ENCODE measurements at regions not wholly inside any gene's neighbourhood (a gene's known extent, or its start where the extent isn't known, plus 50 kb on each side); places are given as distances from the start of the nearest gene placed in this dataset.
"Not testable (repeated sequence)": the region's sequence is repeated elsewhere in the genome, so short reads cannot be mapped to it uniquely, and the experiment has no call there.

DNA sequence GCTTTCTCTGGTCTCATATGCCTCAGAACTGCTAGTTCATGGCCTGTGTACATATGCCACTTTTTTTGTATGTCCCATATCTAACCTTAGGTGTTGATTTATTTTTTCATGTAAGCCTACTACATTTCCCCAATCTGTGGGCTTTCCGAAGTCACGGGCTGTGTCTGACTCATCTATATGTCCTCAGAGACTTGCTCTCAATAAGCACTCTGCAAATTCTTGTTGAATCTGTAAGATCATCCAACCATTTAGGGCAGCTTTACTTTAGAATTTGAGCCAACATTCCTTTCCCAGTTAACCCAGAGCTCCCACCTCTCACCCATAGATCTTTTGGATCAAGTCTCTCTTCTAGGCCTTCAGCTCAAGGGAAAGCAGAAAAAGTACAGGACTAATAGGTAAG lies 263.4 kb downstream of the SEC61B start:
- no peak for DNase-seq (ENCODE audit: low spot score)

DNA sequence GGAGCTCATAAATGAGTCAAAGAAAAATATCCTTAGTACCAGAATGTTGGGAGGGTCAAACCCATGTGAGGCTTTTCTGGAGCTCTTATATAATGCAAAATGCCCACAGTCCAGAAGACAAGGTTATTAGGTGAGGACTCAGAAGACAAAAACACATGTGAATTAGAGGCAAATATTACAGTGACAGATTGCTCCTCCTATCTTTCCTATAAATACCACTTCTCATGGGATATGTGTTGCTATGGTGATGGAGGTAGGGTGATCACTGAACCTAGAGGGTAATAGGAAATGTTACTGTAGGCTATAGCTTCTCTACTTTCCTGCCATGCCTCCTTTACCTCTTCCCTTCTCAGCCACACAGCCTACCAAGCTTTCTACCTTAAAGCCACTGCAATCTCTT lies 264.6 kb downstream of the SEC61B start:
- DNase-seq (ENCODE audit: low spot score): no peak

DNA sequence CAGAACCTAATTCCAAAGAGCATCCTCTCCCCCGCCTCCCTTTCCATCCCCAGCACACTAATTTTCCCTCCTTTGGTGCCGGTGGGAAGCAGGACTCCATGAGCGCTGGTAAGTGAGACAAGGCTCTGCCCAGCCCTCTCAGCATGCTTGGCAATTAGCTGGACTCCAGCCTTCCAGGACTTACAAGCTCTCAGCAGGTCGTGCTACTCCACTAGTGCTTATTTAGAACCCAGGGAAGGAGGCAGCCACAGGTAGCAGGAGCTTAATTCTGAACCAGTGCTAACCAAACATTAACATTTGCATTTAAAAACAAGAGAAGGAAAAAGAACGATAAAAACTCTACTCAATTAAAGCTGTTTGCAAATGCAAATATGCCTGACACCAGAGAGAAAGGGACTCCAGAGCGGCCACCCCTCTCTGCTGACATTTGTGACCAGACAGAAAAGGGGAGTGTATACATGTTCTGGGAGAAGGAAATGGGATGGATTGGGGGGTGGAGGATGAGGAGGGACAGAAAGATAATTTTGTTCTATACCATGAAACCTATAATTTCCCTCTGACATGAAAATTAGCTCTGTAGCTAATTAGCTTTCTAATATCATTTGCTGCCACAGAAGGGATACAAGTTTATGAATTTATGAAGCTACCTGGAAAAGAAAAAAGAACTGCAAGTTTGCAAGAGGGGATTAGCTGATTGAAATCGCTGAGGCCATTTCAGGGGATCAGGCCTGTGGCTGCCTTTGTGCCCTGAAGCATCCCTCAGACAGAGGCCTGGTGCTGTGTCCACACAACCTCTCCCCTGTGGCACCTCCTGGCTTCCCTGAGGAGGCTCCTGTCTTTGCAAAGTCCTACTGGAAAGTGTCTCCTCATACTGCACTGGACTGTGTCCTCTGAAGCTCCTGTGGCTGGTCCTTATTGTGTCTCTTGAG lies 266.3 kb downstream of the SEC61B start:
- DNase-seq (ENCODE audit: low spot score): no peak

DNA sequence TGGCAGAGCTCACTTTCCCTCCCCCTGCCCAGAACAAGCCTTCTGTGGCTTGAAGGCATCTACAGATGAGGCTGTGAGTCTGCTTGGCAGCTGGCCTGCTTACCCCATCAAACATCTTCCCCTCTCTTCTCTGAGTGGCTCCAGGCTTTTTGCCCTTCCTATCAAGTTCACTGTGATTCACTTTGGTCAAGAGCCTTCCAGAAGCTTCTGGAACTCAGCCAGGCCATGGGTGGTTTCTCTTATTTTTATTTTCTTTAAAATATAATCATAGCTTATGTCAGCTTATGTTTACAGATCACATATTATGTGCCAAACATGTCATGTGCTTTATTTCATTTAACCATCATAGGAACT lies 267.0 kb downstream of the SEC61B start:
- DNase-seq (ENCODE audit: low spot score): no peak

DNA sequence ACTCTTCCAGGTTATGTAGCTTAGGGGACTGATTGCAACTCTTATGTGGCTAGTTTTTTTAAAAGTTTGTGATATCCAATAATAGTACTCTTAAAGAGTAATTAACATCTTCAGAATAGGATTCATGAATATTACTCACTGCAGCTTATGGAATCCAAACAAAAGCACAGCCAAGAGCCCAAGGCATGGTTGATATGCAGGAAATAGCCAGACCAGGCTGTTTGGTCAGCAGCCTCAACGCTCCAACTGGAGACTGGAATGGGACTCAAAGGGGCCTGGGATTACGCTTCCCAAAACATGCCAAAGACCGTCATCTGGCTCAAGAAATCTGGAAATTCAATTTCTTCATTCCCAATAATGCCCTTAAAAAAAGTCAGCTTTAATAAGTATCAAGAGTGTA lies 268.6 kb downstream of the SEC61B start:
- no peak for DNase-seq (ENCODE audit: low spot score)

DNA sequence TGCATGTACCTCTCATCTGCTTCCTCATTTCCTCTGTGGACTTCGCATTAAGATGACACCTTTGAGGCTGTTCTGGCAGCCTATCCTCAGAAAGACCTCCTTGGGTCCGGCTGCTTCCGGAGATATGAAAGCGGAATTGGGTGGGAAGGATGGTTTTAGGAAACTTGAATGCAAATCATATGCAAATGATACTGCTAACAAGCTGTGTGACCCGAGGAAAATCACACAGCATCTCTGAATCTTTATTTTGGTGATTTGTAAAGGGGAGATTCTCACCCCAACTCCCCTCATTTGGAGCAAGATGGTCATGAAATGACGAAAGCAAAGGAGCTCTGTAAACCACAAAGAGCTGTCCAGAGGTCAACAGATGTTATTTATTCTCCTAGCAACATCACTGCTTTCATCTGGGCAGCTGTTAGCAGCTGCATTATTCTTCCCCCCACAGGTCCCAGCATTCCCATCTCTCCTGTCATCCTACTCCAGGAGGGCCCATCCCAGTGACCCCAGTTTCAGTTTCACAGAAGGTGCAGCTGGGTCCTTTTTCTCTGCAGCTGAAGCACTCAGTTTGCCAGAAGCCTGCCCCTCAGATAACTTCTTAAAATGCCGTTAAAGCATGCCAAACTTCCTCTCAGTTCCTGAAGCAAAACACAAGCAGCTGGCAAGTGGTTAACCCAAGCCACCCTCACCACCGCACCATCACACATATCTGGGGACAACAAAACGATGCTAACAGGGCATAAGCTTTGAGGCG lies 269.5 kb downstream of the SEC61B start:
- no peak for DNase-seq (ENCODE audit: low spot score)

DNA sequence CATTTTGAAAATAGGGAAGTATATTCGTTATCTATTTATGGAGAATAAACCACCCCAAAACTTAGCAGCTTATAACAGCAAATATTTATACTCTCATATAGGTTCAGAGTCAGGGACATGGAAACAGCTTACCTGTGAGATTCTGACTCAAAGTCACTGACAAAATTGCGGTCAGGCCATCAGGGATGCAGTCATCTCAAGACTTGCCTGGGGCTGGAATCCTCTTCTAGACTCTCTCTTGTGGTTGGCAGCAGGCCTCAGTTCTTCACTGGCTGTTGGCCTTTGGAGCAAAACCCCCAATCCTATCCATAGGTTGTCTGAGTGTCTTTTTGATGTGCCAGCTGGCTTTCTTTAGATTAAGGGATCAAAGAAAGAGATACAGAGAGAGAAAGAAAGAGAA lies 275.6 kb downstream of the SEC61B start:
- DNase-seq (ENCODE audit: low spot score): no peak

DNA sequence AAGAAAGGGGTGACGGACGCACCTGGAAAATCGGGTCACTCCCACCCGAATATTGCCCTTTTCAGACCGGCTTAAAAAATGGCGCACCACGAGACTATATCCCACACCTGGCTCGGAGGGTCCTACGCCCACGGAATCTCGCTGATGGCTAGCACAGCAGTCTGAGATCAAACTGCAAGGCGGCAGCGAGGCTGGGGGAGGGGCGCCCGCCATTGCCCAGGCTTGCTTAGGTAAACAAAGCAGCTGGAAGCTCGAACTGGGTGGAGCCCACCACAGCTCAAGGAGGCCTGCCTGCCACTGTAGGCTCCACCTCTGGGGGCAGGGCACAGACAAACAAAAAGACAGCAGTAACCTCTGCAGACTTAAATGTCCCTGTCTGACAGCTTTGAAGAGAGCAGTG lies 276.9 kb downstream of the SEC61B start:
- not testable (repeated sequence) for DNase-seq (ENCODE audit: low spot score)

DNA sequence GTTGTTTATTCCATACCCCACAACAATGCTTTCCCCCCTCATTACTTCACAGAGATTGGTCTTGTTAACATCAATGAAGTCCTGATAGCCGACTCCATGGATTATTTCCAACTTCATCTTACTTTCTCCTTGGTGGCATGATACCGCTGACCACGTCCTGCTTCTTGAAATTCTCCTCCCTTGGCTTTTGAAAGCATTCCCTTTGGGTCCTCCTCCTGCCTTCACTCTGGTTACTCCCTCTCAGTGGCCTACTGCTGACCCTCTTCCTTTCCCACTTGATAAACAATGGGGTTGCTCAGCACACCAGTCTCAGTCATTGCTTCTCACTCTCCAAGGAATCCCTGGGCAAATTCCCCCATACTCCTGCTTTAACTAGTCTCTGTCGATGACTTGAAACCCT lies 283.9 kb downstream of the SEC61B start:
- DNase-seq (ENCODE audit: low spot score): no peak

DNA sequence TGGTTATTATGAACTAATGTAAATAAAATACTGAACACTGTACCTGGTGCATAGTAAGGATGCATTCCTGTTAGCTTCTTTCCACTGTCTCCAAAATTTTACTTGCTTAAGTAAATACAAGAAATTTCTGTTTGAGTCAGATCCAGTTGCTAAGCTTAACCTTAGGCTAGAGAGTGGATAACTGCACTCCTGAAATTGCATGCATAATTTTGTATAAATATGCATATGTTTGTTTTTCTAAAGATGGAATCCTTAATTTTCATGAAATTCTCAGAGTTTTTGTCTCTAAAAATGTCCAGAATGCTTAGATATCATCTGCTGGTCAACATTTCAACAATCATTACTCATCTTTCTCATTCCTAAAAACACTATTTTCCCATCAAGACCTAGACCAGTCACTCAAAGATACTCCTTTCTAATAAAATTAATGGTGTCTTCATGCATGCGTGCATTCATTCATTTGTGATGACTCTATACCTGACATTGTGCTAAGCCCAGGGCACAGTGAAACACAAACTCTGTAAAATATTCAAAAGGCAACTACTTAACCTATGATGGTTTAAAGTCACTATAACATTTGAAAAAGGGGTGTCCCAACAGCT lies 284.8 kb downstream of the SEC61B start:
- no peak for DNase-seq (ENCODE audit: low spot score)

DNA sequence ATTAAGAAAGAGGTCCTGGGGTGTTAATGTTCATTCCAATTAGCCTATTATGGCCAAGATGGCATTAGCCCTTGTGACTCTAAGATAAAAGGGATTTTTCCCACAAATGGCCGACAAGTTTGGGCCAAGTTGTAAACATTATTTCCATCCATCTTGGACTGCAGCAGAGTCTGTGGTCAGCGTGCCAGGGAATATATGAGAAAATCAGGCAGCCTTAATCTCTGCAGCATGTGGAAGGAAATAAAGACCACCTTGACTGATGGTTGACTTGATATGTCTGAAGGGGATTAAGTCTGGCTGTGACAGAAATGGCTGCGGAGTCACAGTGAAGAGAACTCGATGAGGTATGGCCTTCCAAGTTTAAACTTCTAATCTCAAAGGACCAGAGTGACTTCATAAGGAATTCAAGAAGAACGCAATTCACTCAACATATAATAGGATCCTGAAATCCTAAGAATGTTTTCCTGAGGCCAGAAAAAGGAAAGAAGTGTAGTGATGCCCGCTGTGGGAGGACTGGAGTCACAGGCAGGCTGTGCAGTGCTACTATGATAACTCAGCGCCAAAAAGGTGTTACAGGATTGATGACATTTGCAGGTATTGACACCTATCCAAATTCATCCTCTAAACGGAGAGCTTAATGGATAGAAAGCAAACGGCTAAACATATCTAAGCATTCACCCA lies 287.1 kb downstream of the SEC61B start:
- no peak for DNase-seq (ENCODE audit: low spot score)

DNA sequence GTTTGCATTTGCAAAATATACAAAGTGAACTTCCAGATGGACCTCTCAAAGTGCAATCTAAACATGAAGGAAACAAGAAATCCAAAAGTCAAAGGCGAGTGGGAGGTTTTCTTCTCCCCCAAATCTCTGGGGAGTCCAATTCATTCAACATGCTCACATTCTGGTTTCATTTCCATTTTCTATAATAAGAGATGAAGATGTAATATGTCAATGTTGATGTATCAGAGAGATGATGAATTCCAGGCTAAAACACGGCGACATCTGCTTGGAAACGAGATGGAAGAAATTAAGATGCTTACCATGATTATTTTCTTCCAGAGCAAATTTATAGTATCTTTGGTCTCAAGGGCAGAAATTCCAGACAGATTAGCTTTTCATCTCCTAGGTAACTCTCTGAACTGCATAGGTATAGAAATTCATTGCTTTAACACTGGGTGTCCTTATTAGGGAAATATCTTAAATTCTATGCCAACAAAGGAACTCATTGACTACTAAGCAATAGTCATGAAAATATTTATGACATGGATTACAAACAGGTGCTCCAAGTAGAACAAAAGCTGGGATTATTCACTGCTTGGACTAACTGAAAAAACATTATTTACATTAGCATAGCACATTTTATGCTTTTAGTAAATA lies 287.9 kb downstream of the SEC61B start:
- DNase-seq (ENCODE audit: low spot score): no peak

DNA sequence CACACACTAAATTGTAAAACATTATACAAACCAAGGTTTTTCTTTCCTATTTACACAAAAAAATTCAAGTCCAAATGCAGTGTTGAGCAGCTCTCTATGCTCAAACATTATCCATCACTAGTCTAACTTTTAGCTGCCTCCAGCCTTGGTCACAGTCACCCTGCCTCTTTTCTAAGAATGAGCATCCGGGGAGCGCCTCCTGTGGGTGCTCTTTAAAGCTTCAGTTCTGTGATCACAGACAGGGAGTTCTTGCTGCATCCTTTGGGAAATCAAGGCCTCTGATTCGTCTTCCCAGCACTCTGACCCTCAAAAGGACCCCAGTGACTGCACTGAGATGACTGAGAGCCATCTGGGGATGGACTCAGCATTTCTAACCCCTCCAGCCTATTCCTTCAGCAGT lies 289.6 kb downstream of the SEC61B start:
- no peak for DNase-seq (ENCODE audit: low spot score)

DNA sequence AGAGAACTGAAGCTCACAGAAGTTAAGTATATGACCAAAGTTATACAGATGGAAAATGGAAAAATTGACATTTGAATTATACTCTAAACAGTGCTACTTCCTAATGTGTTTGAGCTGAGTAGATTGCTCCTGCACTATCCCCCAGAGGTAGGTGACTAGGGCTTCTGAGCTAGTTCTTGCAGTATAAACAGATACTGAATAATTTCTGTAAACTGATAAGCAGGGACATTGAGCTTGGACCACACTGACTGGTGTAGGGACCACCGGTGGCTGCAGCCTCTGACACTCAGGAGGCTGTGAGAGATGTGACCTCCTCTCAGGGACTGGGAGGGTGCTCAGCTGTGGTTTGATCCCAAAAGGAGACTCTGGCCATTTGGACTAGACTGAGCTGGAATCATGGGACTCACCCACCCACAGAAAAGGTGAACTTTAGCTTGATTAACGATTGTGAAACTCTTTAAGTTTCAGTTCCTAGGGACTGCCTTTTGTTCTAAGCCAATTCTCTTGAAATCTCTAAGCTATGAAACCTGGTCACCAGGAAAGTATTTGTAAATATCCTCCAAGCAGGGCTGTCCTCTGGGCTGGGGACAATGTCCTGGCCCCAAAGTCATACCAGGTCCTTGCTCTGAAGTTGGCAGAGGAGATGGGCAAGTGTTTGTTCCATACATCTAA lies 291.5 kb downstream of the SEC61B start:
- DNase-seq (ENCODE audit: low spot score): no peak

DNA sequence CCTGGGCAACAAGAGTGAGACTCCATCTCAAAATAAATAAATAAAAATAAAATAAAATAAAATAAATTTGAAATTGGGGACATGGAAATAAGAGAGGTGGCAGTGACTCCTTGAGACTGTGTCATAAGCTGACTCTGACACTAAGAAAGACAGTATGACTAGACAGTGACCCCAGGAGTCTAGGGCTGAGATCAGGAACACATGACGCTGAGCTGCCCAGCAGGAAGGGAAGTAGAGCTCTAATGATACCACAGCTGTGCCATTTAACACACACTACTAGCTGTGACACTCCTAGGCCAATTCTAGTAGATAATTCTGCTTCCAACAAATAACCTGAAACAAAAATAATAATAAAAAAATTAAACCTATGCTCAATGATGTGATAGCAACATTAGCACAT lies 293.0 kb downstream of the SEC61B start:
- DNase-seq (ENCODE audit: low spot score): no peak

DNA sequence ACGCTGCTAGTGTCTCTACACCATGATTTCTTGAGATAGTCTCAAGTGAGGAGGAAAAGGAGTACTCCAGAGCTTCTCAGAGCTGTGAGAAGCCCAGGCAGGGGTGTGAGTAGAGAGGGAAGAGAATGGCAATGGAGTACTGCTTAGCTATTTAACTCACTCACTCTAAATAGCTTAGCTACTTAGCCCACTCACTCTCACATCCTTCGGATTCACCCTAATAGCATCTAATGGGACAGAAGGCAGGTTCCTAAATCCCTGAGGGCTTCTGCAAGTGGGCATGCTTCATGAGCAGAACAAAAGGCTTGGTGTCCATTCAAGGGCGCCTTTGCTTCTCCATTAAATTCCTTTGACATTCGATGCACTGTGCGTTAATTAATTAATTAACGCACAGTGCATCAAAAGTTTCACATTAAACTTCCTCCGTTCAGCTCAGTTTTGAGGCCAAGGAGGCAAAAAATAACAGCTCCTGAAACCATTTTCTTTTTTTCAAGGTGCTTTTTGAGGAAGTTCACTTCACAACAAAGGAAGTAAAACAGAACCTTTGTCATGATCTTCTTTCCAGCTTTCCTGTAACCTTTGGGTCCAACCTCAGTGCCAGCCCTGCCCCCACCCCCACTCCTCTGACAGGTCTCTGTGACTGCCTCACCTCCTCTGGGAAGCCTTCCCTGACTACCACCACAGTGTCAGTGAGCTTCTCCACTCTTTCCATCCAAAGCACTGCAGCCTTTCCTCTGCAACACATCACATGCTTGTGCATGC lies 294.0 kb downstream of the SEC61B start:
- DNase-seq (ENCODE audit: low spot score): no peak

DNA sequence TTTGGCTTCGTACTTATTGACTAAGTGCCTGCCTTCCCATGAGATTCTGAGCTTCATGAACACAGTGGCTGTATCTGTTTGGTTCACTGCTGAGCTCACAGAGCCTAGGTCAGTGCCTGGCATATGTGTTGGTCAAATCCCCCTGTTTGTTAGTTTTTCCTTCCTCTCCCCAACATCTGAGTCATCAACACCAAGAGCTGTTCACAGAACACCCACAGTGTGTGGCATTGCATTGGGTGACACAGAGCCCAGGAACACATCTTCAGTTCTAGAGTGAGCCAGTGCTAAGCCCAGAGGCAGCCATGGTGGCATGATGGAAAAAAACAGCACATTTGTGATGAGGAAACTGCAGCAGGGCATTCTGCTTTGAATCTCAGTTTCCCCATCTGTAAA lies 294.6 kb downstream of the SEC61B start:
- DNase-seq (ENCODE audit: low spot score): no peak

DNA sequence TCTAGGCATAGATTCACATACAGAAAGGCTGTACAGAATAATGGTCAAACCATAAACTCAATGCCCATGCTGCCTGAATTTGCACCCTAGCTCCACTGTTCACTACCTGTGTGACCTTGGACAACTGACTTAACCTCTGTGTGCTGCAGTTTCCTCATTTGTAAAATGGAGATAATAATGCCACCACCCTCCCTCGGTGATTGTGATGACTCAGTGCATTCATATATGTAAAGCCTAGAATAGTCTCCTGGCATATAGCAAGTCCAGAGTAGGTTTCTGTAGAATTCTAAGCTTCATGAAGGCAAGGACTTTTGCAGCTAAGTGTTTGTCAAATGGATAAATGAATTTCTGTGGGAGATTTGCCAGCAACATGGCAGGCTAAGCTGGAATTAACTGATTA lies 297.8 kb upstream of the NR4A3 start:
- no peak for DNase-seq (ENCODE audit: low spot score)

DNA sequence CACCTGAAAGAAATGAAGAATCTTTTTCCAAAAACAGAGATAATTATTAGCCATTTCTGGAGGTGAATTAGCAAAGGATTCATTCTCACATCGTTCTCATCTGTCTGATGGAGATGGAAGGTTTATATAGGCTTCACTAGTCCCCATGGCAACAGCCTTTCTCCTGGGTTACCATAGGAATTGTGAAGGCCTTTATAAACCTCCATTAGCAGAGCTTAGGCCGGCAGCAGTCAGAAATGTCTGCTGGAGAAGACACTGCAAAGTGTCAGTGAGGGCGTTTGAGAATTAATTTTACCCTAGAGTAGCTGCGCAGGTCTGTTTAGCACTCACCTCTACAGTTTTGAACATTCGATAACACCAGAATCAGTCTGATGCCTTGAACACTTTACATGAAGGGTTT lies 290.4 kb upstream of the NR4A3 start:
- DNase-seq (ENCODE audit: low spot score): no peak

DNA sequence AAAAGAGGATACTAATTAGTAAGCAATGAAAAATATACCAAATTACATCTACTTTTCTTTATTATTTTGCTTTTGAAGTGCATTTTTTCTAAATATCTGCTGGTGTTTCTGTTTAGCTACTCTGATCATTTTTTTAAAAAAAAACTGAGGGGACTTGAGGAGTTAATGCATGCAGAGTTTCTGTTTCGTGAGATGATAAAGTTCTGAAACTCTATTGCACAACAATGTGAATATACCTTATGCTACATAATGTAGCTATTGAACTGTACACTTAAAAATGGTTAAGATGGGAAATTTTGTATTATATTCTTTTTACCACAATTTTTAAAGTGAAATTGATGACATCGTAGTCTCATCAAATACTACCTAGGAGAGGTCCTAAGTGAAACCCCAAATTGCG lies 288.3 kb upstream of the NR4A3 start:
- no peak for DNase-seq (ENCODE audit: low spot score)

DNA sequence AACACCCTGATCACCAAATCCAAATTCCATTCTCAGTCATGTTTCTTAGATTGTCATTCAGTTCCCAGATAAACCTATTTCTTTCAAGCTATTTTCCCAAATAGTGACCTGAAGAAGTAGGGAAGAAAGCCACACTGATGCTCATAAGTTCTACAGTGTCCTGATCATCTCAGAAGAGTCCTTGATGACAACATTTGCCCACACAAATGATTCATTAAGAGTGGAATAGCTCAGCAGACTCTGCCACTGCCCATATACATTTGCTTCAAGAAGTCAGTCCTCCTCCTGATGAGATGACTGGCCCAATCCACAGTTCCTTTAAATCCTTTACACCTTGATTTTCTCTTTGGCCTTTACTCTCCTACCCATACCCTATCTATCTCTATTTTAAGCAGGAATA lies 283.7 kb upstream of the NR4A3 start:
- DNase-seq (ENCODE audit: low spot score): no peak

All from hepatic stellate cell (primary cell).